H1 (cell line): ENCODE measurements at regions not wholly inside any gene's neighbourhood (a gene's known extent, or its start where the extent isn't known, plus 50 kb on each side); places are given as distances from the start of the nearest gene placed in this dataset.

ENCODE experiments used
- CTCF ChIA-PET: fragments of 300-600 bp; sonication (Branson Sonifier 250); formaldehyde crosslinking; loops from one replicate; lab custom pipeline; 2021; ENCODE audit not compliant: partially characterized antibody; lab: Charles Lee
- POLR2A ChIA-PET: fragments of 300-600 bp; sonication (Branson Sonifier 250); formaldehyde crosslinking; loops from one replicate; lab custom pipeline; 2021; ENCODE audit warnings: inconsistent platforms; ENCODE audit not compliant: partially characterized antibody; lab: Charles Lee
- DNase-seq, 2 experiments: peaks; one replicate each; pipeline versions ENCODE4 v3.0.0 to v3.0.0-alpha.2; 2010 to 2022; ENCODE audit warnings: low spot score in 2 of 2, low read depth in 1 of 2, mixed read lengths in 1 of 2
- FAIRE-seq: peaks from 2 replicates; lab custom pipeline; 2011; peaks lifted over from hg19 to GRCh38; lab: Jason Lieb, UNC
- H2AFZ ChIP-seq: 2 replicates; pipeline ENCODE4 v1.8.1; 2012; ENCODE audit warnings: low read length, inconsistent platforms
- H2AK5ac ChIP-seq: 2 replicates; pipeline ENCODE4 v1.6.1; 2013; ENCODE audit warnings: low read depth, low read length
- H2BK120ac ChIP-seq: replicated peaks from 2 replicates; pipeline ENCODE3; 2013; ENCODE audit warnings: low read depth, low read length, inconsistent platforms
- H2BK12ac ChIP-seq: 2 replicates; pipeline ENCODE4 v1.6.1; 2013; ENCODE audit warnings: low read depth, low read length
- H2BK15ac ChIP-seq: 2 replicates; pipeline ENCODE4 v1.6.1; 2013; ENCODE audit warnings: low read length
- H2BK20ac ChIP-seq: 2 replicates; pipeline ENCODE4 v1.6.1; 2013; ENCODE audit warnings: low read length
- H2BK5ac ChIP-seq: 2 replicates; pipeline ENCODE4 v1.6.1; 2013; ENCODE audit warnings: low read depth, low read length
- H3K14ac ChIP-seq: 2 replicates; pipeline ENCODE4 v1.6.1; 2013; ENCODE audit warnings: inconsistent platforms; ENCODE audit not compliant: insufficient read length
- H3K18ac ChIP-seq: 2 replicates; pipeline ENCODE4 v1.6.1; 2013; ENCODE audit warnings: low read length; ENCODE audit errors: extremely low read depth
- H3K23ac ChIP-seq: 2 replicates; pipeline ENCODE4 v1.6.1; 2013; ENCODE audit warnings: inconsistent platforms; ENCODE audit not compliant: insufficient read length
- H3K23me2 ChIP-seq: 2 replicates; pipeline ENCODE4 v1.6.1; 2013; ENCODE audit warnings: low read depth, low read length
- H3K27ac ChIP-seq: 2 replicates; pipeline ENCODE4 v1.6.1; 2011; ENCODE audit warnings: low read depth, low read length, inconsistent platforms
- H3K27me3 ChIP-seq, 4 experiments: replicated peaks in 1 of 4; 1 replicate in 1 of 4; 2 replicates in 3 of 4; pipeline versions ENCODE4 v1.6.1 to v1.8.1; 2011 to 2013; ENCODE audit warnings: low read length in 3 of 4, mild to moderate bottlenecking in 3 of 4, inconsistent platforms in 2 of 4, mixed read lengths in 2 of 4, moderate library complexity in 1 of 4; ENCODE audit not compliant: control insufficient read depth in 3 of 4, insufficient read depth in 3 of 4; ENCODE audit errors: extremely low read depth in 1 of 4
- H3K36me3 ChIP-seq, 4 experiments: 2 replicates each; pipeline versions ENCODE4 v1.6.1 to v1.8.1; 2011 to 2013; ENCODE audit warnings: mild to moderate bottlenecking in 4 of 4, low read length in 3 of 4, moderate library complexity in 2 of 4, control low read depth in 1 of 4, inconsistent platforms in 1 of 4; ENCODE audit not compliant: insufficient read depth in 4 of 4, control insufficient read depth in 2 of 4
- H3K4ac ChIP-seq: replicated peaks from 2 replicates; pipeline ENCODE3; 2013; ENCODE audit warnings: low read length, low read depth, mixed read lengths, inconsistent platforms; ENCODE audit not compliant: insufficient read length
- H3K4me1 ChIP-seq, 4 experiments: replicated peaks in 1 of 4; 1 replicate in 1 of 4; 2 replicates in 3 of 4; pipeline versions ENCODE4 v1.6.1 to v1.8.1; 2011 to 2013; ENCODE audit warnings: low read length in 3 of 4, inconsistent platforms in 2 of 4, mixed read lengths in 1 of 4; ENCODE audit not compliant: insufficient read depth in 4 of 4, control insufficient read depth in 3 of 4
- H3K4me2 ChIP-seq, 2 experiments: 2 replicates each; pipeline versions ENCODE4 v1.6.1 to v1.8.1; 2011 to 2013; ENCODE audit warnings: low read depth in 2 of 2, low read length in 2 of 2, control low read depth in 1 of 2, inconsistent platforms in 1 of 2, mild to moderate bottlenecking in 1 of 2; ENCODE audit not compliant: insufficient read depth in 1 of 2
- H3K4me3 ChIP-seq, 4 experiments: fragments of 200-600, 300-600 bp in 1 of 4; sonication (generic), shearing (Covaris generic), sonication (Bioruptor Twin) in 1 of 4; 2 replicates each; pipeline versions ENCODE4 v1.5.1 to v1.8.1; 2011 to 2016; ENCODE audit warnings: low read length in 4 of 4, low read depth in 3 of 4, control low read depth in 2 of 4, inconsistent platforms in 2 of 4, mild to moderate bottlenecking in 2 of 4, mixed read lengths in 1 of 4, moderate library complexity in 1 of 4; ENCODE audit not compliant: insufficient read depth in 2 of 4; ENCODE audit errors: extremely low read depth in 1 of 4
- H3K56ac ChIP-seq: replicated peaks from 2 replicates; pipeline ENCODE3; 2013; ENCODE audit warnings: low read depth, mild to moderate bottlenecking, mixed read lengths, low read length, inconsistent platforms; ENCODE audit not compliant: insufficient read length
- H3K79me1 ChIP-seq: 2 replicates; pipeline ENCODE4 v1.6.1; 2013; ENCODE audit warnings: low read depth, low read length, control low read depth
- H3K79me2 ChIP-seq, 2 experiments: 2 replicates each; pipeline versions ENCODE4 v1.6.1 to v1.8.1; 2012 to 2013; ENCODE audit warnings: low read length in 2 of 2, mild to moderate bottlenecking in 2 of 2, inconsistent platforms in 1 of 2; ENCODE audit not compliant: insufficient read depth in 2 of 2, control insufficient read depth in 1 of 2
- H3K9ac ChIP-seq, 4 experiments: replicated peaks in 1 of 4; 1 replicate in 1 of 4; 2 replicates in 3 of 4; pipeline versions ENCODE4 v1.6.1 to v1.8.1; 2011 to 2013; ENCODE audit warnings: low read depth in 3 of 4, low read length in 3 of 4, control low read depth in 2 of 4, mild to moderate bottlenecking in 2 of 4, moderate library complexity in 2 of 4, inconsistent platforms in 1 of 4; ENCODE audit errors: extremely low read depth in 1 of 4
- H3K9me3 ChIP-seq, 2 experiments: 2 replicates each; pipeline versions ENCODE4 v1.6.1 to v1.8.1; 2012 to 2013; ENCODE audit warnings: mild to moderate bottlenecking in 2 of 2, moderate library complexity in 2 of 2, control low read depth in 1 of 2, inconsistent platforms in 1 of 2, low read depth in 1 of 2, low read length in 1 of 2, mixed read lengths in 1 of 2; ENCODE audit not compliant: insufficient read depth in 2 of 2
- H4K20me1 ChIP-seq, 2 experiments: replicated peaks in 1 of 2; 2 replicates each; pipeline versions ENCODE3 to v1.8.1; 2011 to 2013; ENCODE audit warnings: inconsistent platforms in 2 of 2, low read length in 2 of 2, mild to moderate bottlenecking in 1 of 2; ENCODE audit not compliant: insufficient read depth in 2 of 2, control insufficient read depth in 1 of 2
- H4K5ac ChIP-seq: 2 replicates; pipeline ENCODE4 v1.6.1; 2013; ENCODE audit warnings: low read length, low read depth, mixed read lengths, inconsistent platforms; ENCODE audit not compliant: insufficient read length
- H4K8ac ChIP-seq: 2 replicates; pipeline ENCODE4 v1.8.0; 2013; ENCODE audit warnings: mild to moderate bottlenecking, moderate library complexity, low read length, inconsistent platforms; ENCODE audit not compliant: insufficient read depth; ENCODE audit errors: extremely low read depth
- H4K91ac ChIP-seq: replicated peaks from 2 replicates; pipeline ENCODE3; 2013; ENCODE audit warnings: low read length, mixed read lengths, inconsistent platforms; ENCODE audit not compliant: insufficient read length
- MAFK ChIP-seq: IDR thresholded peaks from 2 replicates; pipeline ENCODE4 v1.6.1; 2012; ENCODE audit warnings: low read depth, mild to moderate bottlenecking, improper control_type of control experiment, low read length
- USF2 ChIP-seq: IDR thresholded peaks from 2 replicates; pipeline ENCODE4 v1.6.1; 2011; ENCODE audit warnings: low read length, improper control_type of control experiment
- WGBS, 2 experiments: shearing (Covaris generic) in 1 of 2; methylation state at CpG; one replicate each; pipeline versions ENCODE4 v1.1.6 to v1.1.7; 2013 to 2015; ENCODE audit warnings: low lambda C conversion rate in 2 of 2, mixed read lengths in 2 of 2, inconsistent platforms in 1 of 2, low coverage in 1 of 2, missing lambda C conversion rate in 1 of 2; ENCODE audit not compliant: insufficient replicate concordance in 2 of 2, insufficient coverage in 1 of 2, insufficient read length in 1 of 2; ENCODE audit errors: extremely low coverage in 1 of 2, missing lambda C conversion rate in 1 of 2; 5-methylcytosine and 5-hydroxymethylcytosine counted together

- no peak overlapping the region for H2BK5ac ChIP-seq
- POLR2A ChIA-PET: no interaction called here
- no peaks in the 10 kb centered on the region for H3K9me3 ChIP-seq
- no peak overlapping the region for H3K27ac ChIP-seq
- no peak overlapping the region for H2BK20ac ChIP-seq
- no peak overlapping the region for H3K14ac ChIP-seq
- WGBS, 2 experiments: 82% methylated on average over 2 of the region's 2 CpGs; no CpG with 5 or more reads in 1 of the 2 experiments
- H2AFZ ChIP-seq: no peak overlapping the region
- no peak overlapping the region for H3K4ac ChIP-seq
- no peaks in the 10 kb centered on the region for H3K27me3 ChIP-seq
- H3K4me1 ChIP-seq: no peaks in the 10 kb centered on the region
- H3K79me1 ChIP-seq: no peaks in the 10 kb centered on the region
- no peak for FAIRE-seq
- no peak overlapping the region for H2BK15ac ChIP-seq
- no peaks in the 10 kb centered on the region for H4K20me1 ChIP-seq
- no peak overlapping the region for H3K4me2 ChIP-seq
- no peak overlapping the region for H4K8ac ChIP-seq
- DNase-seq: no peak
- H2BK120ac ChIP-seq: no peak overlapping the region
- CTCF ChIA-PET: interaction anchor here (1.1 kb wide), 1 partner anchor 627 kb away, joined by 3 read pairs; no protein-coding TSS in a partner anchor
- H3K36me3 ChIP-seq: no peaks in the 10 kb centered on the region
- no peaks in the 10 kb centered on the region for H3K79me2 ChIP-seq
- H3K18ac ChIP-seq: no peak overlapping the region
- H4K91ac ChIP-seq: no peak overlapping the region
- no peaks in the 10 kb centered on the region for H3K23me2 ChIP-seq
- no peak overlapping the region for H3K4me3 ChIP-seq
- H4K5ac ChIP-seq: no peak overlapping the region
- TF ChIP-seq USF2 (no peak), MAFK (peak; percentile 77; the same call in 1 of the 2 replicates)
- TF ChIP-seq, all 59 proteins: peak for 1
- Histone ChIP-seq H2BK12ac (no peak overlapping the region), H3K9ac (no peak overlapping the region), H3K56ac (no peak overlapping the region), H2AK5ac (no peak overlapping the region), H3K23ac (no peak overlapping the region)
Measured at GRCh38 chr7:82672078-82672477, 228.5 kb upstream of the CACNA2D1 start.
